ENCODE measurements at regions not wholly inside any gene's neighbourhood (a gene's known extent, or its start where the extent isn't known, plus 50 kb on each side); places are given as distances from the start of the nearest gene placed in this dataset.
A peak's percentile ranks its signal among the peaks of the same experiment; 100 is the strongest.

- no peak for DNase-seq (ENCODE audit: low read depth)
- TF ChIP-seq CTCF (IDR thresholded peaks at IDR 0.05; ENCODE audit: low read length, missing control alignments) = no peak
- no peak overlapping the region for H3K4me3 ChIP-seq (replicated peaks; ENCODE audit: low read depth, low read length)
Observed at GRCh38 chr12:77549383-77550128, 281.1 kb upstream of the NAV3 start.

DNA sequence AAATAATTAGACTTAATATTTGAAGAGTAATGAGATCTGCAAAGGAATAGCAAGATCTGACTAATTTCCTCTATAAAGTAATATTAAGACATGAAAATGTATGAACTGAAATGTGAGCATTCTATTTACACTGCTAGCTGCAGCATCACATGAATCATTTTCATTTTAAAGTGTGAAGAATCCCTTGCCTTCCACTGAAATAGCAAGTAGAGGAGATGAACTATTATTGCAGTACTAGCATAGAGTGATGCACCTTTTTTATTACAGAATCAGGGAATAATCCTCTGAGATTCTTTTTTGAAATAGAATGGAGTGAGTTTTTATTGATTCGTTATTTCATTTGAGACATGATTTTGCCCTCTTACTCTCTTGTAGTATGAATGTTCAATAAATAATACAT is 281.9 kb upstream of the NAV3 start:
- no peak overlapping the region for H3K4me3 ChIP-seq (replicated peaks; ENCODE audit: low read depth, low read length)
- no peak for TF ChIP-seq CTCF (IDR thresholded peaks at IDR 0.05; ENCODE audit: low read length, missing control alignments)
- no peak for DNase-seq (ENCODE audit: low read depth)

- no peak for TF ChIP-seq CTCF (IDR thresholded peaks at IDR 0.05; ENCODE audit: low read length, missing control alignments)
- no peak overlapping the region for H3K4me3 ChIP-seq (replicated peaks; ENCODE audit: low read depth, low read length)
- DNase-seq (ENCODE audit: low read depth) = no peak
Observed at GRCh38 chr12:77540097-77540496, 290.6 kb upstream of the NAV3 start.

DNA sequence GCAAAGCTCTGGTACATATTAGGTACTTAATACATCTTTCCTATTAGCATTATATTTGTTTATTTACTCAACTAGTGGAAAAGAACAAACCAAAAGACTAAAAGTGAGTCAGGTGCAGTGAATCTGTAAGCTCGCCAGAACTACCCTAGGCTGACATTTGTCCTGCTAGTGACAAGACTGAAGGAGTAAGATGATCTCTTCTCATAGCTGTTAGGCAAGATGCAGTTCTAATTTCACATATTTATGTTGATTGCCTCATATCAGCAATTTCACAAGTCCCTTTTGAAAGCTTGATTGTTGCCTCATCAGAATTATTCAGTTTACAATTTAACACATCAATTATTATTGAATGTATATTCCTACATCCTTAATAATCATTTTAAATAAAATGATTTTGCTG is 293.0 kb upstream of the NAV3 start:
- DNase-seq (ENCODE audit: low read depth) = peak; percentile 3
- TF ChIP-seq CTCF (IDR thresholded peaks at IDR 0.05; ENCODE audit: low read length, missing control alignments) = no peak
- no peak overlapping the region for H3K4me3 ChIP-seq (replicated peaks; ENCODE audit: low read depth, low read length)

- no peak for TF ChIP-seq CTCF (IDR thresholded peaks at IDR 0.05; ENCODE audit: low read length, missing control alignments)
- H3K4me3 ChIP-seq (replicated peaks; ENCODE audit: low read depth, low read length) = no peak overlapping the region
Observed at GRCh38 chr12:77535734-77536133, 295.0 kb upstream of the NAV3 start.

DNA sequence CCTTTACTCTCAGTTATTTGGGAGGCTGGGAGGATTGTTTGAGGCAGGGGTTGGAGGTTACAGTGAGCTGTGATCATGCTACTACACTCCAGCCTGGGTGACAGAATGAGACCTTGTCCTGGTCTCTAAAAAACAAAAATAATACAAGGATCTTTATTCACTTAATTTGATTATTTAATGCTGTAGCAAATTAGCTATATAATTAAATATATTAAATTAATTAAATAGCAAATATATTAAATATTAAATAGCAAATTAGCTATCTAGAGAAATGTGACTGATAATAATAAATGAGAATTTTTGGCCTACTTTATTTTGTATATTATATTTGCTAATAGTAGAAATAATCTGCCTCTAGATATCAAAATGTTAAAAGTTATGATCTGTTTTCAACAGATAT is 298.8 kb upstream of the NAV3 start:
- TF ChIP-seq CTCF (IDR thresholded peaks at IDR 0.05; ENCODE audit: low read length, missing control alignments) = no peak
- no peak overlapping the region for H3K4me3 ChIP-seq (replicated peaks; ENCODE audit: low read depth, low read length)
- DNase-seq (ENCODE audit: low read depth) = no peak

More at GRCh38 chr12:77535734-77536133, 295.0 kb upstream of the NAV3 start:
- DNase-seq (ENCODE audit: low read depth) = no peak

DNA sequence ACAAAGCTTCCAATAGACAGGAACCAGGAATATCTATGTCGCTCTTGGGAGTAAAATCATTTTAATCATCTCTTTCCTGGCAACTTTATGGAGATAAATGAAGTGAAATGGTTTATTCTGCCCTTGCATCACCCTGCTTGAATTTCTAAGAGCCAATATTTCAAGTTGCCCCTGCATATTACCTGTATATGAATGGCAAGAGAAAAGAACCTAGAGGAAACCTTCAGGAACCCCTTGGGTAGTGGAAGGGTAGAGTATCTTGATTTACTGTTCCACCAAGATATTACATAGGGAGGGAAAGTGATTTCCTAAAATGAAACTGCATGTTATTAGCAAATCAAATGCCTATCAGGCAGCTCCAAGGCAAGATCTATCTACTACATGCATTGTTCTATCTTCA is 308.4 kb upstream of the NAV3 start:
- no peak overlapping the region for H3K4me3 ChIP-seq (replicated peaks; ENCODE audit: low read depth, low read length)
- no peak for DNase-seq (ENCODE audit: low read depth)
- no peak for TF ChIP-seq CTCF (IDR thresholded peaks at IDR 0.05; ENCODE audit: low read length, missing control alignments)

Measured in fibroblast of pulmonary artery (primary cell).